IMR-90 (cell line): ENCODE measurements at regions not wholly inside any gene's neighbourhood (a gene's known extent, or its start where the extent isn't known, plus 50 kb on each side); places are given as distances from the start of the nearest gene placed in this dataset.

ENCODE experiments used
- ATAC-seq: fragments of 200-7000 bp; cut with Tn5 transposase; 2 replicates; pipeline ENCODE4 v1.9.1; 2020; ENCODE audit warnings: low read depth, mild to moderate bottlenecking, moderate library complexity
- BruUV-seq: library from RNA; stranded (reverse); fragments of 400-500 nt; replicated peaks from 2 replicates; lab custom pipeline; 2021; lab: Mats Ljungman, UMichigan
- CTCF ChIA-PET: fragments of 300-600 bp; formaldehyde crosslinking; extraction: SDS; loops from one replicate; lab custom pipeline; 2021; ENCODE audit warnings: antibody characterized with exemption; lab: Yijun Ruan, JAX
- POLR2A ChIA-PET: fragments of 300-600 bp; sonication (Branson Sonifier 250); formaldehyde crosslinking; loops from one replicate; lab custom pipeline; 2022; ENCODE audit warnings: antibody characterized with exemption; ENCODE audit not compliant: unreplicated experiment; lab: Charles Lee
- DNase-seq: peaks from one replicate; pipeline ENCODE4 v3.0.0; 2013
- H2AFZ ChIP-seq: replicated peaks from 2 replicates; pipeline ENCODE3; 2013; ENCODE audit warnings: low read length, mild to moderate bottlenecking; ENCODE audit not compliant: poor library complexity
- H2AK5ac ChIP-seq: 2 replicates; pipeline ENCODE4 v1.6.1; 2013; ENCODE audit warnings: low read depth, low read length, inconsistent platforms
- H2AK9ac ChIP-seq: replicated peaks from 2 replicates; pipeline ENCODE3; 2013; ENCODE audit warnings: mild to moderate bottlenecking, low read depth, low read length, moderate library complexity; ENCODE audit not compliant: poor library complexity
- H2BK120ac ChIP-seq: 2 replicates; pipeline ENCODE4 v1.6.1; 2013; ENCODE audit warnings: low read depth, low read length, inconsistent platforms
- H2BK15ac ChIP-seq: 3 replicates; pipeline ENCODE4 v1.6.1; 2013; ENCODE audit warnings: low read depth, low read length, inconsistent platforms
- H2BK20ac ChIP-seq: 2 replicates; pipeline ENCODE4 v1.6.1; 2013; ENCODE audit warnings: low read depth, mild to moderate bottlenecking, inconsistent platforms, low read length, moderate library complexity
- H2BK5ac ChIP-seq: 2 replicates; pipeline ENCODE4 v1.6.1; 2013; ENCODE audit warnings: mild to moderate bottlenecking, low read depth, low read length, inconsistent platforms; ENCODE audit not compliant: poor library complexity, severe bottlenecking
- H3K14ac ChIP-seq: replicated peaks from 2 replicates; pipeline ENCODE4 v1.6.1; 2013; ENCODE audit warnings: low read depth, low read length, inconsistent platforms
- H3K18ac ChIP-seq: 2 replicates; pipeline ENCODE4 v1.6.1; 2013; ENCODE audit warnings: low read depth, low read length, control low read depth
- H3K23ac ChIP-seq: 2 replicates; pipeline ENCODE4 v1.6.1; 2013; ENCODE audit warnings: low read depth, low read length, inconsistent platforms
- H3K27ac ChIP-seq: 2 replicates; pipeline ENCODE4 v1.5.1; 2013; ENCODE audit warnings: mild to moderate bottlenecking, control low read depth, low read length; ENCODE audit not compliant: insufficient read depth
- H3K27me3 ChIP-seq: 2 replicates; pipeline ENCODE4 v1.6.1; 2013; ENCODE audit warnings: low read length; ENCODE audit not compliant: control insufficient read depth, insufficient read depth
- H3K36me3 ChIP-seq: 2 replicates; pipeline ENCODE4 v1.6.1; 2013; ENCODE audit warnings: low read length, mixed read lengths; ENCODE audit not compliant: control insufficient read depth, insufficient read depth
- H3K4ac ChIP-seq: 2 replicates; pipeline ENCODE4 v1.6.1; 2013; ENCODE audit warnings: low read depth, low read length, inconsistent platforms
- H3K4me1 ChIP-seq: 2 replicates; pipeline ENCODE4 v1.6.1; 2013; ENCODE audit warnings: low read length, mixed read lengths; ENCODE audit not compliant: control insufficient read depth, insufficient read depth
- H3K4me2 ChIP-seq: 2 replicates; pipeline ENCODE4 v1.6.1; 2013; ENCODE audit warnings: low read depth, mild to moderate bottlenecking, control low read depth, low read length, moderate library complexity
- H3K4me3 ChIP-seq: 2 replicates; pipeline ENCODE4 v1.5.1; 2013; ENCODE audit warnings: low read depth, mild to moderate bottlenecking, control low read depth, low read length, moderate library complexity; ENCODE audit not compliant: insufficient read depth
- H3K56ac ChIP-seq: 2 replicates; pipeline ENCODE4 v1.6.1; 2013; ENCODE audit warnings: low read length, inconsistent platforms; ENCODE audit not compliant: insufficient read depth; ENCODE audit errors: extremely low read depth
- H3K79me1 ChIP-seq, 2 experiments: 2 replicates each; pipeline ENCODE4 v1.6.1; 2013; ENCODE audit warnings: low read length in 2 of 2, inconsistent platforms in 1 of 2, low read depth in 1 of 2
- H3K9ac ChIP-seq: 2 replicates; pipeline ENCODE4 v1.6.1; 2013; ENCODE audit warnings: low read depth, low read length, control low read depth
- H3K9me1 ChIP-seq: 2 replicates; pipeline ENCODE4 v1.6.1; 2013; ENCODE audit warnings: low read length, inconsistent platforms; ENCODE audit not compliant: insufficient read depth
- H3K9me3 ChIP-seq: 2 replicates; pipeline ENCODE4 v1.6.1; 2013; ENCODE audit warnings: low read length; ENCODE audit not compliant: control insufficient read depth, insufficient read depth
- H4K20me1 ChIP-seq: 2 replicates; pipeline ENCODE4 v1.6.1; 2013; ENCODE audit warnings: low read length, inconsistent platforms; ENCODE audit not compliant: insufficient read depth
- H4K5ac ChIP-seq: 2 replicates; pipeline ENCODE4 v1.6.1; 2013; ENCODE audit warnings: mild to moderate bottlenecking, low read depth, low read length, control low read depth
- H4K8ac ChIP-seq, 2 experiments: 2 replicates each; pipeline ENCODE4 v1.6.1; 2013; ENCODE audit warnings: low read depth in 2 of 2, low read length in 2 of 2, control low read depth in 1 of 2, inconsistent platforms in 1 of 2
- H4K91ac ChIP-seq: 2 replicates; pipeline ENCODE4 v1.6.1; 2013; ENCODE audit warnings: low read depth, low read length, inconsistent platforms; ENCODE audit not compliant: insufficient read depth
- CEBPB ChIP-seq: IDR thresholded peaks from 2 replicates; pipeline ENCODE4 v1.6.1; 2012; ENCODE audit warnings: low read depth, low read length, improper control_type of control experiment
- FOS ChIP-seq: fragments of 150-350 bp; IDR thresholded peaks from 2 replicates; pipeline ENCODE4 v1.6.1; 2016; ENCODE audit warnings: low read depth, low read length
- MXI1 ChIP-seq: IDR thresholded peaks from 2 replicates; pipeline ENCODE4 v1.6.1; 2012; ENCODE audit warnings: low read depth, mild to moderate bottlenecking, low read length, moderate library complexity, borderline replicate concordance
- POLR2A ChIP-seq: IDR thresholded peaks from 2 replicates; pipeline ENCODE4 v1.6.1; 2012; ENCODE audit warnings: mild to moderate bottlenecking, low read depth, low read length
- RAD21 ChIP-seq: IDR thresholded peaks from 2 replicates; pipeline ENCODE4 v1.6.1; 2012; ENCODE audit warnings: low read length, improper control_type of control experiment
- RCOR1 ChIP-seq: IDR thresholded peaks from 2 replicates; pipeline ENCODE4 v1.6.1; 2012; ENCODE audit warnings: mild to moderate bottlenecking, low read length, improper control_type of control experiment; ENCODE audit not compliant: insufficient replicate concordance
- RFX5 ChIP-seq: IDR thresholded peaks from 2 replicates; pipeline ENCODE4 v1.8.0; 2012; ENCODE audit warnings: low read depth, mild to moderate bottlenecking, low read length, moderate library complexity
- SMC3 ChIP-seq: fragments of 150-350 bp; IDR thresholded peaks from 2 replicates; pipeline ENCODE4 v1.6.1; 2016; ENCODE audit warnings: low read depth, mild to moderate bottlenecking, antibody characterized with exemption, low read length, moderate library complexity
- WGBS, 2 experiments: methylation state at CpG; one replicate each; pipeline versions ENCODE4 v1.1.5 to v1.1.7; 2013; ENCODE audit warnings: missing lambda C conversion rate in 2 of 2; ENCODE audit not compliant: insufficient read length in 1 of 2; ENCODE audit errors: extremely low coverage in 2 of 2; 5-methylcytosine and 5-hydroxymethylcytosine counted together
- dilution Hi-C: fragments of 300-500 bp; cut with HindIII; formaldehyde crosslinking; loops from one replicate; pipeline ENCODE4 v1.14.3; 2018; ENCODE audit warnings: low sequenced_read_pairs; ENCODE audit not compliant: unreplicated experiment
- in situ Hi-C: fragments of 300-500 bp; cut with MboI; formaldehyde crosslinking; loops from 3 replicates; pipeline ENCODE4 v1.14.3; 2019; ENCODE audit warnings: low sequenced_read_pairs, inconsistent platforms, mixed read lengths
- intact Hi-C: fragments of 100-400 bp; cut with micrococcal nuclease; formaldehyde crosslinking; loops from 2 replicates; pipeline ENCODE4 v1.10.0; 2022
- TF ChIP-seq, protein P1 (sequence below): conservative IDR thresholded peaks from 2 replicates; pipeline ENCODE4 v1.5.1; 2012; ENCODE audit warnings: mild to moderate bottlenecking, low read depth, low read length, improper control_type of control experiment
- TF ChIP-seq, protein P2 (sequence below): fragments of 150-350 bp; IDR thresholded peaks from 2 replicates; pipeline ENCODE4 v1.6.1; 2017; ENCODE audit warnings: mild to moderate bottlenecking, antibody characterized with exemption, low read length, low read depth

DNA sequence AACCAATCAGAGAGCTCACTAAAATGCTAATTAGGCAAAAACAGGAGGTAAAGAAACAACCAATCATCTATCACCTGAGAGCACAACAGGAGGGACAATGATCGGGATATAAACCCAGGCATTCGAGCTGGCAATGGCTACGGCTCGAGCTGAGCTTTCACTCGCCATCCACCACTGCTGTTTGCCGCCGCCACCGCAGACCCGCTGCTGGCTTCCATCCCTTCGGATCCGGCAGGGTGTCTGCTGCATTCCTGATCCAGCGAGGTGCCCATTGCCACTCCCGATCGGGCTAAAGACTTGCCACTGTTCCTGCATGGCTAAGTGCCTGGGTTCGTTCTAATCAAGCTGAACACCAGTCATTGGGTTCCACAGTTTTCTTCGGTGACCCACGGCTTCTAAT is 236.7 kb upstream of the DLGAP1 start:
- Histone ChIP-seq H4K20me1 (no peaks in the 10 kb centered on the region), H3K4me2 (no peak overlapping the region), H3K4me3 (no peak overlapping the region), H3K18ac (no peak overlapping the region), H2BK5ac (no peak overlapping the region), H3K27ac (no peak overlapping the region), H3K36me3 (no peaks in the 10 kb centered on the region), H3K4ac (no peak overlapping the region), H4K91ac (no peak overlapping the region), H3K9ac (no peak overlapping the region), H3K14ac (no peak overlapping the region), H3K27me3 (no peaks in the 10 kb centered on the region), H2BK15ac (no peak overlapping the region), H2AFZ (no peak overlapping the region), H2AK9ac (no peak overlapping the region), H4K5ac (no peak overlapping the region), H4K8ac (no peak overlapping the region), H3K9me1 (no peaks in the 10 kb centered on the region), H3K79me1 (no peaks in the 10 kb centered on the region), H2BK20ac (no peak overlapping the region), H2BK120ac (no peak overlapping the region), H3K9me3 (peaks cover 8% of the 10 kb centered on the region; the same call in 1 of the 2 replicates), H3K23ac (no peak overlapping the region), H2AK5ac (no peak overlapping the region), H3K56ac (no peak overlapping the region), H3K4me1 (no peaks in the 10 kb centered on the region)
- ChIA-PET POLR2A (no interaction called here), CTCF (no interaction called here)
- WGBS, 2 experiments, result 82% methylated on average over 13 of the region's 17 CpGs; no CpG with 5 or more reads in 1 of the 2 experiments
- DNase-seq (no peak), ATAC-seq (no peak)
- in situ Hi-C loops, result no loop called here
- TF ChIP-seq POLR2A (no peak), RAD21 (no peak), RFX5 (no peak), RCOR1 (no peak), MXI1 (no peak), CEBPB (no peak), SMC3 (no peak), FOS (no peak)
- TF ChIP-seq, protein P1, sequence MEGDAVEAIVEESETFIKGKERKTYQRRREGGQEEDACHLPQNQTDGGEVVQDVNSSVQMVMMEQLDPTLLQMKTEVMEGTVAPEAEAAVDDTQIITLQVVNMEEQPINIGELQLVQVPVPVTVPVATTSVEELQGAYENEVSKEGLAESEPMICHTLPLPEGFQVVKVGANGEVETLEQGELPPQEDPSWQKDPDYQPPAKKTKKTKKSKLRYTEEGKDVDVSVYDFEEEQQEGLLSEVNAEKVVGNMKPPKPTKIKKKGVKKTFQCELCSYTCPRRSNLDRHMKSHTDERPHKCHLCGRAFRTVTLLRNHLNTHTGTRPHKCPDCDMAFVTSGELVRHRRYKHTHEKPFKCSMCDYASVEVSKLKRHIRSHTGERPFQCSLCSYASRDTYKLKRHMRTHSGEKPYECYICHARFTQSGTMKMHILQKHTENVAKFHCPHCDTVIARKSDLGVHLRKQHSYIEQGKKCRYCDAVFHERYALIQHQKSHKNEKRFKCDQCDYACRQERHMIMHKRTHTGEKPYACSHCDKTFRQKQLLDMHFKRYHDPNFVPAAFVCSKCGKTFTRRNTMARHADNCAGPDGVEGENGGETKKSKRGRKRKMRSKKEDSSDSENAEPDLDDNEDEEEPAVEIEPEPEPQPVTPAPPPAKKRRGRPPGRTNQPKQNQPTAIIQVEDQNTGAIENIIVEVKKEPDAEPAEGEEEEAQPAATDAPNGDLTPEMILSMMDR, result no peak
- TF ChIP-seq, protein P2, sequence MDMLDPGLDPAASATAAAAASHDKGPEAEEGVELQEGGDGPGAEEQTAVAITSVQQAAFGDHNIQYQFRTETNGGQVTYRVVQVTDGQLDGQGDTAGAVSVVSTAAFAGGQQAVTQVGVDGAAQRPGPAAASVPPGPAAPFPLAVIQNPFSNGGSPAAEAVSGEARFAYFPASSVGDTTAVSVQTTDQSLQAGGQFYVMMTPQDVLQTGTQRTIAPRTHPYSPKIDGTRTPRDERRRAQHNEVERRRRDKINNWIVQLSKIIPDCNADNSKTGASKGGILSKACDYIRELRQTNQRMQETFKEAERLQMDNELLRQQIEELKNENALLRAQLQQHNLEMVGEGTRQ, result no peak
- intact Hi-C loops, result no loop called here
- dilution Hi-C loops, result no loop called here
- no TSS peak for BruUV-seq
